ENCODE measurements at regions not wholly inside any gene's neighbourhood (a gene's known extent, or its start where the extent isn't known, plus 50 kb on each side); places are given as distances from the start of the nearest gene placed in this dataset.

DNA sequence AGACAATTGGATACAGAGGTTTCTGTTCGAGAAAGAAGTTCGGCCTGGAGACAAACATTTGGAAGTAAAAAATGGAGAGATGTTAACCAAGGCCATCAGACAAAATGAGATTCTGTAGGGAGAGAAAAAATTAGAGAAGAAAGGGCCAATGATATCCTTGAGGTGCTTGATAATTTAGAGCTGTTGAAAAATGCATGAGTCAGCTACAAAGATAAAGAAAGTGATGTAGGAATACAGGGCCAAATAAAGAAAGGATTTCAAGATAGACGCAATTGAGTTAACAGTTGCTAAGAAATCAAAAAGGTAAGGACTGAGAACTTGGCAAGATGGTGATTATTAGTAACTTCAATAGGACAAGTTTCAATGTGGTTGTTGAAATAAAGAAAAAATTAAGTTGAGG is 384.2 kb upstream of the SEMA3A start:
- no peak overlapping the region for H3K4me3 ChIP-seq
- H3K36me3 ChIP-seq (replicated peaks): no peaks in the 10 kb centered on the region
- no peak for DNase-seq (ENCODE audit: low spot score in 2 of 2)
- in situ Hi-C loops (cut with MboI; ENCODE audit: low sequenced_read_pairs): no loop called here
- H3K27me3 ChIP-seq (ENCODE audit: low read depth): no peaks in the 10 kb centered on the region
- no peaks in the 10 kb centered on the region for H3K4me1 ChIP-seq
- H3K9me3 ChIP-seq: no peaks in the 10 kb centered on the region

DNA sequence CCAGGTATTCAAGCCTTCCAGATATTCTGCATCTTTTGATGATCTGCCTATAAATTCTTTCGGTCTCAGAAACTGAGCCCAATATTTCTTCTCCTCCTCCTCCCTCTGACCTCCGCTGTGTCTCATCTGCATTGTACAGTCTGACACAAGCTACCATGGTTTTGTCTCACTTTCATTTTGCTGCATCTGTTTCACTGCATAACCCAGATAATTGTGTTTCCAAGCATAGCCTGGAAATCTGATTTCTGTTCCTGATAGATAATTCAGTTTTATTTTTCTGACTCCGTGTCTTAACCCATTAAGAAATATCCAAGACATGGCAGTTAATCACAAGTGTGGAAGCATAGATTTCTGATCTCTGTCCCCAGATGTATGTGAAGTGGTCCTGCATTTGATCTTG is 374.2 kb upstream of the SEMA3A start:
- in situ Hi-C loops (cut with MboI; ENCODE audit: low sequenced_read_pairs): no loop called here
- Histone ChIP-seq H3K36me3 (replicated peaks) (no peaks in the 10 kb centered on the region), H3K4me3 (no peak overlapping the region), H3K27me3 (ENCODE audit: low read depth) (no peaks in the 10 kb centered on the region), H3K9me3 (no peaks in the 10 kb centered on the region), H3K4me1 (no peaks in the 10 kb centered on the region)
- no peak for DNase-seq (ENCODE audit: low spot score in 2 of 2)

DNA sequence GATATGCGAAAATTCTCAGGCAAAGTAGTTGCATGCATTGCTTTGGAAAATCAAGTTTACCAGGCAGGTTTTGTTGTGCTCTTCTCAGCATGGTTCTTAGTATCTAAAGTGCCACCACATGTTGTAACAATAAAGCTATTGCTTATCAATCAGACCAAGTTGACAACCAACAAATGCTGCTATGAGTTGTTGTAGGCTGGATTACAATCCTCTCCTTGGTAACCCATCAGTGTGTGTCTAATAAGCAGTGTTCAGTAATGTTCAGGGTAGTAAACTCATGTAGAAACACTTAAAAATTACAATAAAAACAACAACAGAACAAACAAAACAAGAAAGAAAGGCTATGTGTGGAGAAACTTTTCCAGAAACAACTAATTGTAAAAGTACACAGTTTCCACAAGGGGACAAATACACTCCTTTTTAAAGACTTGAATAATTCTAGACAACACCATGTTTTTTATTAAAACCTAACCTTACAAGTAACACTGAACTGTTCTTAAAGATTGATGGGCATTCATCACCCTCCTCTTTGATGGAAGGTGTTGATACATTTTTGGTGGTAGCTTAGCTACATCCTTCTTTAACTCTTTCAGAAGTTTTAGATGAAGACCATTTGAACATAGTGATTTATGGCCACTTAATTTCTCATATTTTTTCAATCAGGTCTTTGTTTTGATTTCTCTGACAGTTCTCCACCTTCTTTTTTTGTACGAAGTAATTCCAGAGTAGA is 370.9 kb upstream of the SEMA3A start:
- Histone ChIP-seq H3K27me3 (ENCODE audit: low read depth) (no peaks in the 10 kb centered on the region), H3K4me1 (no peaks in the 10 kb centered on the region), H3K9me3 (no peaks in the 10 kb centered on the region), H3K36me3 (replicated peaks) (no peaks in the 10 kb centered on the region), H3K4me3 (no peak overlapping the region)
- in situ Hi-C loops (cut with MboI; ENCODE audit: low sequenced_read_pairs): no loop called here
- DNase-seq (ENCODE audit: low spot score in 2 of 2): no peak

DNA sequence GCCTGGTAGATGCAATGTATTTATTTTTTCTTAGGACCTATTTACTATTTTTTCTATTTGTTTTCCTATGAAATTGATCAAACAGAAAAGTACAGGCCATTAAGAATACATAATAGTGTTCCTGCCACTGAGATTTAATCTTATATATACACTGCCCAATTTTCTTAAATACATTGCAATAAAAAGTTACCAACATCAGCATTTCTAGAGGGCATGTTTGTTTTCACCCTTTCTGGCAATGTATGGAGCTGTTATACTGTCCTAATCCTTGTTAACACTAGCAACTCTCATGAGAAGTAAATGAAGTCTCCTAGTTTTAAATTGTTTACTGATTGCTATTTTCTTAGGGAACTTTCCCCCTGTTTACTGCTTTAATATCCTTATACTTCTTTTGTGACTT is 359.1 kb upstream of the SEMA3A start:
- DNase-seq (ENCODE audit: low spot score in 2 of 2): no peak
- peaks cover 17% of the 10 kb centered on the region for H3K4me1 ChIP-seq
- no peaks in the 10 kb centered on the region for H3K9me3 ChIP-seq
- in situ Hi-C loops (cut with MboI; ENCODE audit: low sequenced_read_pairs): no loop called here
- no peaks in the 10 kb centered on the region for H3K27me3 ChIP-seq (ENCODE audit: low read depth)
- no peaks in the 10 kb centered on the region for H3K36me3 ChIP-seq (replicated peaks)
- no peak overlapping the region for H3K4me3 ChIP-seq

GRCh38 chr7:84549409-84549808 is 354.8 kb upstream of the SEMA3A start:
- Histone ChIP-seq H3K4me3 (no peak overlapping the region), H3K9me3 (no peaks in the 10 kb centered on the region), H3K27me3 (ENCODE audit: low read depth) (no peaks in the 10 kb centered on the region), H3K4me1 (peaks cover 9% of the 10 kb centered on the region), H3K36me3 (replicated peaks) (no peaks in the 10 kb centered on the region)
- DNase-seq (ENCODE audit: low spot score in 2 of 2): no peak
- in situ Hi-C loops (cut with MboI; ENCODE audit: low sequenced_read_pairs): no loop called here

DNA sequence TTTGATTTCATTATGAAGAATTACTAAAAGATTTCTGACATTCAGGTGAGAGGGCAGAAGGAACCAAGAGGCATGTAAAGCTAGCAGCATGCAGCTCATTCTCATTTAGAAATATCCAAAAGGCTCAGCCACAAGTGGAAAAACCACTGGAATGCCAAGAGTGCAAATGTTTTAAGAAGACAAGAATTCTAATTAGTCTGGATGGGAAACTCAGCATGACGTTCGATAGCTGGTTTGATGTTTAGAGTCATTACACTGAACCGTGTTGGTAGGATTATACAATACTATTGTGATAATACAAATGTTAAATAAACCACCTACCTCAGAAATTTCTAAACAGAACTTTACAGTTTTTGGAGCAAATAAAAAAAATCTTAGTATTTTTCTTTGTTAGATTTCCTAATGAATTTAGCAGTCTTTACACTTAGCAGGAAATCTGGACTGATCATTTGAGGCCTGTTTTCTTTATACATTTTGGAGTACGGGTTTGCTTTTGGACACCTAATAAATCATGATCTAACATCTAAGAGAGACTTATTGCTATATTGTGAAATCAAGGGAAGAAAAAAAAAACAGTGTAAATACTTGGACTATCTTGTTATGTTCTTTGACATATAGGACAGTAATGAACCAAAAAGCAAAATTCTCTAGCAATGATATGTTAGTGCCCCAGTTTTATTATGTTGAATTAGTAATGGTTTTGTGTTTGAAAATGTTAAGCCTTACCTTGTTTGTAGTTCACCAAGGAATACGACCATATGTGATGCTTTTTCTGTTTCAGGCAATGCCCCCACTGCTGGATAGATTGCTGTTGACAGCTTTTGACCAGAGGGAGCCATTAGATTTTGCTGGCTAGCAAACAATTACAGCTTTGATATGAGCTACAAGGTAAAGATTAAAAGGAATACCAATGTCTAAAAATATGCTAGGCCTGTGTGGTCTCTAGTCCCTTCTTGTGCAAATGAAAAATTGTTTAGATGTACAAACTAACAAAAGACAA is 354.1 kb upstream of the SEMA3A start:
- in situ Hi-C loops (cut with MboI; ENCODE audit: low sequenced_read_pairs): no loop called here
- H3K4me3 ChIP-seq: no peak overlapping the region
- no peak for DNase-seq (ENCODE audit: low spot score in 2 of 2)
- H3K36me3 ChIP-seq (replicated peaks): no peaks in the 10 kb centered on the region
- H3K27me3 ChIP-seq (ENCODE audit: low read depth): no peaks in the 10 kb centered on the region
- H3K4me1 ChIP-seq: peaks cover 9% of the 10 kb centered on the region
- H3K9me3 ChIP-seq: no peaks in the 10 kb centered on the region

- H3K4me1 ChIP-seq: peaks cover 9% of the 10 kb centered on the region
- H3K36me3 ChIP-seq (replicated peaks): no peaks in the 10 kb centered on the region
- no peak for DNase-seq (ENCODE audit: low spot score in 2 of 2)
- in situ Hi-C loops (cut with MboI; ENCODE audit: low sequenced_read_pairs): no loop called here
- H3K9me3 ChIP-seq: no peaks in the 10 kb centered on the region
- no peaks in the 10 kb centered on the region for H3K27me3 ChIP-seq (ENCODE audit: low read depth)
- no peak overlapping the region for H3K4me3 ChIP-seq
Observed at GRCh38 chr7:84547331-84547730, 352.7 kb upstream of the SEMA3A start.

DNA sequence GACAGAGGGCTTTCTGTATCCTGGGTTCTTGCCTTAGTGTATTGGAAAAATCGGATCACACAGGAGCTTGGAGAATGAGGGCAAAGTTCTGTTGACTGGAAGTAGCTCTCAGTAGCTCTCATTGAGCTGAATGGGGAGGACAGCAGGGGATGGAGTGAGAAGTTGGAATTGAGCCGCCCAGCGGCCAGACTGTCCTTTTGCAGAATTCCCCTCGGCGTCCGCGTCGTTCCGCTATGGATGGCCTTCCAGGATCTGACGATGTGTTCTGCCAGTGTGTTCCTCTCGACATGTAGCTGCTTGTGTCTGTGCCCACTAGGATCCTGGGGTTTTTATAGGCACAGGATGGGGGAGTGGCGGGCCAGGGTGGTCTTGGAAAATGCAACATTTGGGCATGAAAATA is 351.8 kb upstream of the SEMA3A start:
- in situ Hi-C loops (cut with MboI; ENCODE audit: low sequenced_read_pairs): no loop called here
- Histone ChIP-seq H3K27me3 (ENCODE audit: low read depth) (no peaks in the 10 kb centered on the region), H3K36me3 (replicated peaks) (no peaks in the 10 kb centered on the region), H3K4me1 (peaks cover 9% of the 10 kb centered on the region), H3K9me3 (no peaks in the 10 kb centered on the region), H3K4me3 (no peak overlapping the region)
- DNase-seq (ENCODE audit: low spot score in 2 of 2): no peak

GRCh38 chr7:84538268-84538667 is 343.7 kb upstream of the SEMA3A start:
- H3K27me3 ChIP-seq (ENCODE audit: low read depth): no peaks in the 10 kb centered on the region
- H3K4me1 ChIP-seq: peaks cover 18% of the 10 kb centered on the region
- in situ Hi-C loops (cut with MboI; ENCODE audit: low sequenced_read_pairs): no loop called here
- H3K9me3 ChIP-seq: no peaks in the 10 kb centered on the region
- DNase-seq (ENCODE audit: low spot score in 2 of 2): no peak
- no peak overlapping the region for H3K4me3 ChIP-seq
- H3K36me3 ChIP-seq (replicated peaks): no peaks in the 10 kb centered on the region

GRCh38 chr7:84536271-84536870 is 341.8 kb upstream of the SEMA3A start:
- DNase-seq (ENCODE audit: low spot score in 2 of 2): no peak
- H3K36me3 ChIP-seq (replicated peaks): no peaks in the 10 kb centered on the region
- H3K4me1 ChIP-seq: peaks cover 18% of the 10 kb centered on the region
- H3K27me3 ChIP-seq (ENCODE audit: low read depth): no peaks in the 10 kb centered on the region
- in situ Hi-C loops (cut with MboI; ENCODE audit: low sequenced_read_pairs): no loop called here
- H3K4me3 ChIP-seq: no peak overlapping the region
- no peaks in the 10 kb centered on the region for H3K9me3 ChIP-seq

GRCh38 chr7:84535580-84536270 is 341.1 kb upstream of the SEMA3A start:
- no peaks in the 10 kb centered on the region for H3K27me3 ChIP-seq (ENCODE audit: low read depth)
- in situ Hi-C loops (cut with MboI; ENCODE audit: low sequenced_read_pairs): no loop called here
- no peaks in the 10 kb centered on the region for H3K9me3 ChIP-seq
- H3K4me3 ChIP-seq: no peak overlapping the region
- no peaks in the 10 kb centered on the region for H3K36me3 ChIP-seq (replicated peaks)
- H3K4me1 ChIP-seq: peaks cover 18% of the 10 kb centered on the region
- DNase-seq (ENCODE audit: low spot score in 2 of 2): no peak

DNA sequence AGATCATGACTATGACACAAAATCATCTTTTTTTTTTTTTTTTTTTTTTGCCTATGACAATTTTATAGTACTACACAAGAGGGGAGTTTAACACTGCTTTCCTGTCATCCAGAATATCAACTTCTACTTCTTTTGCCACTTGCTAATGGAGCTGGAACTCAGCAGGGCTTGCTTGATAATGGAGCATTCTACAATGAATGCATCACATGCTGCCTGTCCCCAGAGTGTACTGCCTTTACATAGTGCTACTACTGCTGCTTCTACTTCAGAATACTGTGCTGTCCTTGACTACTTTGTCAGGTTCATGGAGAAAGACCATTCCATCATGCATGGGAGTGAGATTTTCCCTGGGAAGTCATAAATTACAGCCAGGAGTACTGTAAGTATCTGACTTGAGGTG is 338.6 kb upstream of the SEMA3A start:
- Histone ChIP-seq H3K36me3 (replicated peaks) (no peaks in the 10 kb centered on the region), H3K4me1 (peaks cover 5% of the 10 kb centered on the region), H3K4me3 (no peak overlapping the region), H3K9me3 (no peaks in the 10 kb centered on the region), H3K27me3 (ENCODE audit: low read depth) (no peaks in the 10 kb centered on the region)
- no peak for DNase-seq (ENCODE audit: low spot score in 2 of 2)
- in situ Hi-C loops (cut with MboI; ENCODE audit: low sequenced_read_pairs): no loop called here

GRCh38 chr7:84532196-84532595 is 337.6 kb upstream of the SEMA3A start:
- peaks cover 5% of the 10 kb centered on the region for H3K4me1 ChIP-seq
- in situ Hi-C loops (cut with MboI; ENCODE audit: low sequenced_read_pairs): no loop called here
- no peak for DNase-seq (ENCODE audit: low spot score in 2 of 2)

More at GRCh38 chr7:84532196-84532595, 337.6 kb upstream of the SEMA3A start:
- no peaks in the 10 kb centered on the region for H3K9me3 ChIP-seq
- H3K27me3 ChIP-seq (ENCODE audit: low read depth): no peaks in the 10 kb centered on the region
- no peaks in the 10 kb centered on the region for H3K36me3 ChIP-seq (replicated peaks)
- no peak overlapping the region for H3K4me3 ChIP-seq

Data from HAP-1 (cell line).